ENCODE measurements at regions not wholly inside any gene's neighbourhood (a gene's known extent, or its start where the extent isn't known, plus 50 kb on each side); places are given as distances from the start of the nearest gene placed in this dataset.

DNA sequence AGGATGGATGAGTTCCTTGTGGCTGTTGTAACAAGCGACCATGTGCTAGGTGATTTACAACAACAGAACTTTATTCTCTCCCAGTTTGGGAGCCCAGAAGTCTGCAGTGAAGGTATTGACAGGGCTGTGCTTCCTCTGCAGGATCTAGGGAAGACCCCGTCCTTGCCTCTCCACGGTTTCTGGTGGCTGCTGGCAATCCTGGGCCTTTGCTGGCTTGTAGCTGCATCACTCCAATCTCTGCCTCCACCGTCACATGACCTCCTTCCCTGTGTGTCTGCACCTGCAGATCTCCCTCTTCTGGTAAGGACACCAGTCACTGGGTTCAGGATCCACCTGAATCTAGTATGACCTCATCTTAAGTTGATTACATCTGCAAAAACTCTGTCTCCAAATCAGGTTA is 115.6 kb downstream of the GLRX3 start:
- Histone ChIP-seq H3K4me2 (ENCODE audit: low read length) (no peak overlapping the region), H4K20me1 (ENCODE audit: insufficient read depth, low read length) (no peaks in the 10 kb centered on the region), H3K4me1 (ENCODE audit: insufficient read depth, low read length, severe bottlenecking) (no peaks in the 10 kb centered on the region), H3K4me3 (ENCODE audit: low read depth, low read length, poor library complexity, severe bottlenecking) (no peak overlapping the region), H3K27ac (ENCODE audit: low read depth, low read length, poor library complexity, severe bottlenecking) (no peak overlapping the region), H3K27me3 (ENCODE audit: insufficient read depth, low read length) (no peaks in the 10 kb centered on the region), H2AFZ (ENCODE audit: low read length) (no peak overlapping the region), H3F3A (ENCODE audit: insufficient read depth, low read length) (no peaks in the 10 kb centered on the region), H3K9ac (ENCODE audit: low read length) (no peak overlapping the region), H3K9me2 (ENCODE audit: low read depth, low read length) (no peaks in the 10 kb centered on the region), H3K36me3 (ENCODE audit: insufficient read depth, low read length) (no peaks in the 10 kb centered on the region), H3K79me2 (ENCODE audit: insufficient read depth, low read length) (no peaks in the 10 kb centered on the region), H3K9me3 (ENCODE audit: low read length) (no peaks in the 10 kb centered on the region)
- TF ChIP-seq, protein P1, sequence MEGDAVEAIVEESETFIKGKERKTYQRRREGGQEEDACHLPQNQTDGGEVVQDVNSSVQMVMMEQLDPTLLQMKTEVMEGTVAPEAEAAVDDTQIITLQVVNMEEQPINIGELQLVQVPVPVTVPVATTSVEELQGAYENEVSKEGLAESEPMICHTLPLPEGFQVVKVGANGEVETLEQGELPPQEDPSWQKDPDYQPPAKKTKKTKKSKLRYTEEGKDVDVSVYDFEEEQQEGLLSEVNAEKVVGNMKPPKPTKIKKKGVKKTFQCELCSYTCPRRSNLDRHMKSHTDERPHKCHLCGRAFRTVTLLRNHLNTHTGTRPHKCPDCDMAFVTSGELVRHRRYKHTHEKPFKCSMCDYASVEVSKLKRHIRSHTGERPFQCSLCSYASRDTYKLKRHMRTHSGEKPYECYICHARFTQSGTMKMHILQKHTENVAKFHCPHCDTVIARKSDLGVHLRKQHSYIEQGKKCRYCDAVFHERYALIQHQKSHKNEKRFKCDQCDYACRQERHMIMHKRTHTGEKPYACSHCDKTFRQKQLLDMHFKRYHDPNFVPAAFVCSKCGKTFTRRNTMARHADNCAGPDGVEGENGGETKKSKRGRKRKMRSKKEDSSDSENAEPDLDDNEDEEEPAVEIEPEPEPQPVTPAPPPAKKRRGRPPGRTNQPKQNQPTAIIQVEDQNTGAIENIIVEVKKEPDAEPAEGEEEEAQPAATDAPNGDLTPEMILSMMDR (IDR thresholded peaks at IDR 0.05; ENCODE audit: low read length), result no peak
- no peak for TF ChIP-seq EZH2 (IDR thresholded peaks at IDR 0.05; ENCODE audit: borderline replicate concordance, low read length)

DNA sequence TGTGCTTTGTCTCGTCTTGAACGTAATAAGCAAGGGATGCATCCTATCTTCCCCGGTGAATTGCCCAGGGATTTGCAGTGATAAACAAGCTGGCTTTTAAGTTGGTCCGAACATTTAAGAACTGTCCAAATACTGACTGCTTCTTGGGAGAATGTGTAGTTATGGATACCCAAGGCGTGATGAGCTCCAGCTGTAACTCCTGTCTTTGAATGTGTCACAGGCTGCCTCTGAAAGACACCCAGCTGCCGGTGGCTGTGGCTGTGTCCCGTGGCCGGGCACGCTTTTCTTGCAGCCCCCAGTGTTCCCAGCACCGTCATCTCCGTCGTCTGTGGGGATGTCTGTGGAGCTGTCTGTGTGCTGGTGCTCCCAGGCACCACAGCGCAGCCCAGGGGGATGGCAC is 118.1 kb downstream of the GLRX3 start:
- Histone ChIP-seq H3K79me2 (ENCODE audit: insufficient read depth, low read length) (no peaks in the 10 kb centered on the region), H3K4me2 (ENCODE audit: low read length) (no peak overlapping the region), H3K9ac (ENCODE audit: low read length) (no peak overlapping the region), H3K27ac (ENCODE audit: low read depth, low read length, poor library complexity, severe bottlenecking) (no peak overlapping the region), H2AFZ (ENCODE audit: low read length) (no peak overlapping the region), H3K4me3 (ENCODE audit: low read depth, low read length, poor library complexity, severe bottlenecking) (no peak overlapping the region), H3F3A (ENCODE audit: insufficient read depth, low read length) (no peaks in the 10 kb centered on the region), H3K36me3 (ENCODE audit: insufficient read depth, low read length) (no peaks in the 10 kb centered on the region), H4K20me1 (ENCODE audit: insufficient read depth, low read length) (no peaks in the 10 kb centered on the region), H3K27me3 (ENCODE audit: insufficient read depth, low read length) (peaks cover 4% of the 10 kb centered on the region; the same call in 1 of the 2 replicates), H3K9me2 (ENCODE audit: low read depth, low read length) (no peaks in the 10 kb centered on the region), H3K4me1 (ENCODE audit: insufficient read depth, low read length, severe bottlenecking) (no peaks in the 10 kb centered on the region), H3K9me3 (ENCODE audit: low read length) (no peaks in the 10 kb centered on the region)
- TF ChIP-seq, protein P1 (IDR thresholded peaks at IDR 0.05; ENCODE audit: low read length), result no peak
- TF ChIP-seq EZH2 (IDR thresholded peaks at IDR 0.05; ENCODE audit: borderline replicate concordance, low read length), result no peak

DNA sequence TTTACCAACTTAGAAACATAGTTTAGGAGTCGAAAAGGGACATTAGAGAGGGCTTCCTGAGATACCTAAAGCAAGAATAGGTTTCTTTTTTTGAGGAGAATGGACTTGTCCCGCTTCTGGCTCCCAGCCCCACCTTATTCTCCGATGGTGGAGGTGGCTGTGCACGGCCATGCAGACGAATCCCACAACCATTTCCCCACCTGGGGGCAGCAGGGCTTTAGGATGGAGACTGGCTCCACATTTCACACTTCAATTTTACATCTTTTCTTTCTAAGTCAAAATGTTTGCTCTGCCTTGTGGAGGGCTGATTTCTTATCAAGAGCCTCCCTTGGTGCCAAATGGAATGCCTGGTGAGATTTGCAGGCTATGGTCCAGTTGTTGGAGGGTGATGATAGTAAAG is 118.5 kb downstream of the GLRX3 start:
- H3F3A ChIP-seq (ENCODE audit: insufficient read depth, low read length), result no peaks in the 10 kb centered on the region
- H3K36me3 ChIP-seq (ENCODE audit: insufficient read depth, low read length), result no peaks in the 10 kb centered on the region
- H3K27me3 ChIP-seq (ENCODE audit: insufficient read depth, low read length), result peaks cover 4% of the 10 kb centered on the region; the same call in 1 of the 2 replicates
- no peaks in the 10 kb centered on the region for H4K20me1 ChIP-seq (ENCODE audit: insufficient read depth, low read length)
- H3K9me3 ChIP-seq (ENCODE audit: low read length), result no peaks in the 10 kb centered on the region
- H3K4me2 ChIP-seq (ENCODE audit: low read length), result no peak overlapping the region
- no peak overlapping the region for H3K4me3 ChIP-seq (ENCODE audit: low read depth, low read length, poor library complexity, severe bottlenecking)
- no peaks in the 10 kb centered on the region for H3K4me1 ChIP-seq (ENCODE audit: insufficient read depth, low read length, severe bottlenecking)
- no peak overlapping the region for H3K27ac ChIP-seq (ENCODE audit: low read depth, low read length, poor library complexity, severe bottlenecking)
- H3K9me2 ChIP-seq (ENCODE audit: low read depth, low read length), result no peaks in the 10 kb centered on the region
- no peak overlapping the region for H3K9ac ChIP-seq (ENCODE audit: low read length)
- TF ChIP-seq, protein P1 (IDR thresholded peaks at IDR 0.05; ENCODE audit: low read length), result no peak
- no peaks in the 10 kb centered on the region for H3K79me2 ChIP-seq (ENCODE audit: insufficient read depth, low read length)
- H2AFZ ChIP-seq (ENCODE audit: low read length), result no peak overlapping the region
